ENCODE measurements at regions not wholly inside any gene's neighbourhood (a gene's known extent, or its start where the extent isn't known, plus 50 kb on each side); places are given as distances from the start of the nearest gene placed in this dataset.

DNA sequence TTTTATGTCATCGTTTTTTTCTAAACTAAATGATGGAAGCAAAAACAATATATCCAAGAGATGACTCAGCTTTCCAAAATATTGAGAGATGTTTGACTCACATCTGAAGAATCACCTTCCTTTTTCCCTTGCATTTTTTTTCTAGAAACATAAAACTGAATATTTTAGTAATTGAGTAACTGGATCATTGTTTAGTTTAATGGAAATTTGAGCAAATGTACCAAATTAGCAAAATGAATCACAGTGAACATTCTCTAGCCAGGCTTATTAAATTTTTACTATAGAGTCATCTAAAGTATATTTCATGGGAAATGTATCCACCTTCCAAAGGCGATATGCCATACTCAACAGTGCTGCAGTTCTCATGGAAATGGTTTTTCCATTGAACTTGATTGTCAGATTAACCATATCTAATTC lies 145.5 kb downstream of the TENT5A start (continued):
- TF ChIP-seq TARDBP (IDR thresholded peaks at IDR 0.05; ENCODE audit: borderline replicate concordance) (no peak), POLR2AphosphoS5 (IDR thresholded peaks at IDR 0.05; ENCODE audit: low read length) (no peak)

DNA sequence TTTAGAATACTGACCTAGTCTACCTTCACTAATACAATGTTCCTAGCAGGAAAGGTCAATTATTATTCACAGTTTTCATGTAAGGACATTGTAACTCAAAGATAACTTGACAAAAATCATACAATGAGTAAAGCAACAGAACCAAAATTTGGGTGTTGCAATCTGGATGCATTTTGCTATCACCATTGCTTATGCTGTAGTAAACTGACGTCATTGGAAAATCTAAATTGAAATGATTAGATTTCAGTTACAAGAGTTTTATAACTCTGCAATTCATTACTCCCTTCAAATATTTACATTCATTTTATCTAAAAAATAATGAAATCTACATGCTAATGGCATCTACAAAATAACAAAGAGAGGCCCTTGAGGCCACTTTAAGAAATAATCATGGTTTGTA lies 147.0 kb downstream of the TENT5A start:
- ChIA-PET CTCF (no interaction called here), POLR2A (no interaction called here), SMC1A (ENCODE audit: uncharacterized antibody, unreplicated experiment) (interaction anchor here (1.0 to 1.6 kb wide), 2 partner anchors 13 to 43 kb away, joined by 3 to 4 read pairs; no protein-coding TSS in a partner anchor), RAD21 (ENCODE audit: unreplicated experiment) (no interaction called here)
- no peaks in the 10 kb centered on the region for H3K79me2 ChIP-seq (ENCODE audit: control insufficient read depth, insufficient read depth, low read length)
- DNase-seq (ENCODE audit: low read depth, low spot score) (no peak), ATAC-seq (no peak), FAIRE-seq (no peak)
- H4K20me1 ChIP-seq (ENCODE audit: control insufficient read depth, insufficient read depth), result no peaks in the 10 kb centered on the region
- no TSS peak for BruUV-seq (replicated peaks)
- H3K4me3 ChIP-seq, result no peak overlapping the region
- intact Hi-C loops (cut with micrococcal nuclease; ENCODE audit: unreplicated experiment) (no loop called here), in situ Hi-C loops (cut with MboI) (no loop called here)
- H3K9me3 ChIP-seq (replicated peaks; ENCODE audit: control insufficient read depth, insufficient read depth, low read length), result no peaks in the 10 kb centered on the region
- 0% methylated on average over 1 of the region's 1 CpG for WGBS (ENCODE audit: insufficient coverage, insufficient replicate concordance, low lambda C conversion rate, missing lambda C conversion rate)
- no peak overlapping the region for H2AFZ ChIP-seq (ENCODE audit: control insufficient read depth, low read depth, low read length)
- H3K27ac ChIP-seq (ENCODE audit: control insufficient read depth, insufficient read depth), result no peak overlapping the region
- H3K9ac ChIP-seq (ENCODE audit: control insufficient read depth, insufficient read depth, low read length), result no peak overlapping the region
- no peaks in the 10 kb centered on the region for H3K36me3 ChIP-seq (ENCODE audit: control insufficient read depth in 2 of 2, insufficient read depth in 2 of 2, low read length in 1 of 2)
- TF ChIP-seq STAT1 (conservative IDR thresholded peaks at IDR 0.05), result no peak
- TF ChIP-seq, protein P1, sequence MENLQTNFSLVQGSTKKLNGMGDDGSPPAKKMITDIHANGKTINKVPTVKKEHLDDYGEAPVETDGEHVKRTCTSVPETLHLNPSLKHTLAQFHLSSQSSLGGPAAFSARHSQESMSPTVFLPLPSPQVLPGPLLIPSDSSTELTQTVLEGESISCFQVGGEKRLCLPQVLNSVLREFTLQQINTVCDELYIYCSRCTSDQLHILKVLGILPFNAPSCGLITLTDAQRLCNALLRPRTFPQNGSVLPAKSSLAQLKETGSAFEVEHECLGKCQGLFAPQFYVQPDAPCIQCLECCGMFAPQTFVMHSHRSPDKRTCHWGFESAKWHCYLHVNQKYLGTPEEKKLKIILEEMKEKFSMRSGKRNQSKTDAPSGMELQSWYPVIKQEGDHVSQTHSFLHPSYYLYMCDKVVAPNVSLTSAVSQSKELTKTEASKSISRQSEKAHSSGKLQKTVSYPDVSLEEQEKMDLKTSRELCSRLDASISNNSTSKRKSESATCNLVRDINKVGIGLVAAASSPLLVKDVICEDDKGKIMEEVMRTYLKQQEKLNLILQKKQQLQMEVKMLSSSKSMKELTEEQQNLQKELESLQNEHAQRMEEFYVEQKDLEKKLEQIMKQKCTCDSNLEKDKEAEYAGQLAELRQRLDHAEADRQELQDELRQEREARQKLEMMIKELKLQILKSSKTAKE (IDR thresholded peaks at IDR 0.05; ENCODE audit: low read depth, poor library complexity, severe bottlenecking), result no peak
- no peak for TF ChIP-seq POLR2A (IDR thresholded peaks at IDR 0.05; ENCODE audit: low read depth, low read length)
- no peak for TF ChIP-seq JUNB (IDR thresholded peaks at IDR 0.05)
- no peak for TF ChIP-seq RBBP5 (conservative IDR thresholded peaks at IDR 0.05)
- TF ChIP-seq, protein P2, sequence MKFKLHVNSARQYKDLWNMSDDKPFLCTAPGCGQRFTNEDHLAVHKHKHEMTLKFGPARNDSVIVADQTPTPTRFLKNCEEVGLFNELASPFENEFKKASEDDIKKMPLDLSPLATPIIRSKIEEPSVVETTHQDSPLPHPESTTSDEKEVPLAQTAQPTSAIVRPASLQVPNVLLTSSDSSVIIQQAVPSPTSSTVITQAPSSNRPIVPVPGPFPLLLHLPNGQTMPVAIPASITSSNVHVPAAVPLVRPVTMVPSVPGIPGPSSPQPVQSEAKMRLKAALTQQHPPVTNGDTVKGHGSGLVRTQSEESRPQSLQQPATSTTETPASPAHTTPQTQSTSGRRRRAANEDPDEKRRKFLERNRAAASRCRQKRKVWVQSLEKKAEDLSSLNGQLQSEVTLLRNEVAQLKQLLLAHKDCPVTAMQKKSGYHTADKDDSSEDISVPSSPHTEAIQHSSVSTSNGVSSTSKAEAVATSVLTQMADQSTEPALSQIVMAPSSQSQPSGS (IDR thresholded peaks at IDR 0.05; ENCODE audit: low read length), result no peak
- no peak for TF ChIP-seq MTA2 (IDR thresholded peaks at IDR 0.05; ENCODE audit: low read depth)
- TF ChIP-seq ZBED1 (IDR thresholded peaks at IDR 0.05; ENCODE audit: borderline replicate concordance), result no peak
- TF ChIP-seq RELA (IDR thresholded peaks at IDR 0.05; ENCODE audit: borderline replicate concordance, partially characterized antibody), result no peak
- TF ChIP-seq, protein P3, sequence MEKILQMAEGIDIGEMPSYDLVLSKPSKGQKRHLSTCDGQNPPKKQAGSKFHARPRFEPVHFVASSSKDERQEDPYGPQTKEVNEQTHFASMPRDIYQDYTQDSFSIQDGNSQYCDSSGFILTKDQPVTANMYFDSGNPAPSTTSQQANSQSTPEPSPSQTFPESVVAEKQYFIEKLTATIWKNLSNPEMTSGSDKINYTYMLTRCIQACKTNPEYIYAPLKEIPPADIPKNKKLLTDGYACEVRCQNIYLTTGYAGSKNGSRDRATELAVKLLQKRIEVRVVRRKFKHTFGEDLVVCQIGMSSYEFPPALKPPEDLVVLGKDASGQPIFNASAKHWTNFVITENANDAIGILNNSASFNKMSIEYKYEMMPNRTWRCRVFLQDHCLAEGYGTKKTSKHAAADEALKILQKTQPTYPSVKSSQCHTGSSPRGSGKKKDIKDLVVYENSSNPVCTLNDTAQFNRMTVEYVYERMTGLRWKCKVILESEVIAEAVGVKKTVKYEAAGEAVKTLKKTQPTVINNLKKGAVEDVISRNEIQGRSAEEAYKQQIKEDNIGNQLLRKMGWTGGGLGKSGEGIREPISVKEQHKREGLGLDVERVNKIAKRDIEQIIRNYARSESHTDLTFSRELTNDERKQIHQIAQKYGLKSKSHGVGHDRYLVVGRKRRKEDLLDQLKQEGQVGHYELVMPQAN (conservative IDR thresholded peaks at IDR 0.05), result no peak
- TF ChIP-seq CREB1 (IDR thresholded peaks at IDR 0.05; ENCODE audit: low read depth), result no peak
- TF ChIP-seq ZNF384 (IDR thresholded peaks at IDR 0.05; ENCODE audit: borderline replicate concordance, low read depth, low read length), result no peak
- no peak for TF ChIP-seq IKZF1 (conservative IDR thresholded peaks at IDR 0.05)
- no peak for TF ChIP-seq SUZ12 (IDR thresholded peaks at IDR 0.05; ENCODE audit: unreplicated experiment)
- no peak for TF ChIP-seq SMC3 (IDR thresholded peaks at IDR 0.05; ENCODE audit: borderline replicate concordance, low read length)
- no peak for TF ChIP-seq MEF2B (IDR thresholded peaks at IDR 0.05; ENCODE audit: partially characterized antibody, poor library complexity, severe bottlenecking)
- no peaks in the 10 kb centered on the region for H3K27me3 ChIP-seq (replicated peaks in 1 of 2; ENCODE audit: control insufficient read depth in 2 of 2, insufficient read depth in 2 of 2, low read length in 1 of 2)
- no peaks in the 10 kb centered on the region for H3K4me1 ChIP-seq (ENCODE audit: control insufficient read depth, insufficient read depth, low read length)
- H3K4me2 ChIP-seq (ENCODE audit: control insufficient read depth, insufficient read depth), result no peak overlapping the region
